ENCODE measurements at regions not wholly inside any gene's neighbourhood (a gene's known extent, or its start where the extent isn't known, plus 50 kb on each side); places are given as distances from the start of the nearest gene placed in this dataset.

GRCh38 chr12:75932241-75932640 is 99.3 kb downstream of the PHLDA1 start:
- Histone ChIP-seq H3K79me2 (replicated peaks; ENCODE audit: insufficient read depth) (no peaks in the 10 kb centered on the region), H3K4me1 (ENCODE audit: insufficient read depth) (peaks cover 24% of the 10 kb centered on the region), H4K20me1 (replicated peaks; ENCODE audit: insufficient read depth) (no peaks in the 10 kb centered on the region), H3K9me2 (ENCODE audit: insufficient read depth) (no peaks in the 10 kb centered on the region; the same call in 1 of the 2 replicates), H3K4me2 (no peak overlapping the region), H3K27ac (ENCODE audit: low read depth) (no peak overlapping the region), H2AFZ (no peak overlapping the region), H3F3A (replicated peaks; ENCODE audit: low read depth) (no peaks in the 10 kb centered on the region), H3K4me3 (no peak overlapping the region), H3K36me3 (ENCODE audit: insufficient read depth) (no peaks in the 10 kb centered on the region; the same call in 1 of the 2 replicates), H3K27me3 (ENCODE audit: insufficient read depth) (peaks cover 4% of the 10 kb centered on the region; the same call in 1 of the 2 replicates)
- Mint-ChIP-seq H3K27ac (no peak overlapping the region), H3K4me1 (peaks cover 6% of the 10 kb centered on the region), H3K4me3 (no peak overlapping the region), H3K27me3 (ENCODE audit: insufficient read depth, low read depth, poor library complexity) (no peaks in the 10 kb centered on the region), H3K9me3 (no peaks in the 10 kb centered on the region), H3K36me3 (ENCODE audit: low read depth) (no peaks in the 10 kb centered on the region)
- ATAC-seq = no peak
- TF ChIP-seq ZNF114 (CRISPR knock-in tag; IDR thresholded peaks at IDR 0.05) (no peak), STAT1 (IDR thresholded peaks at IDR 0.05; ENCODE audit: unreplicated experiment) (no peak), EZH2 (IDR thresholded peaks at IDR 0.05; ENCODE audit: low read depth, unreplicated experiment) (no peak), JUNB (IDR thresholded peaks at IDR 0.05; ENCODE audit: unreplicated experiment) (no peak), CREB1 (CRISPR knock-in tag; IDR thresholded peaks at IDR 0.05; ENCODE audit: low read depth) (no peak), ZNF331 (CRISPR knock-in tag; IDR thresholded peaks at IDR 0.05; ENCODE audit: low read depth) (no peak), POLR2AphosphoS5 (IDR thresholded peaks at IDR 0.05; ENCODE audit: low read depth) (no peak), NANOG (IDR thresholded peaks at IDR 0.05; ENCODE audit: borderline replicate concordance) (no peak), EZH2phosphoT487 (IDR thresholded peaks at IDR 0.05; ENCODE audit: unreplicated experiment) (no peak), ETS1 (IDR thresholded peaks at IDR 0.05) (no peak)
- TF ChIP-seq, protein P1, sequence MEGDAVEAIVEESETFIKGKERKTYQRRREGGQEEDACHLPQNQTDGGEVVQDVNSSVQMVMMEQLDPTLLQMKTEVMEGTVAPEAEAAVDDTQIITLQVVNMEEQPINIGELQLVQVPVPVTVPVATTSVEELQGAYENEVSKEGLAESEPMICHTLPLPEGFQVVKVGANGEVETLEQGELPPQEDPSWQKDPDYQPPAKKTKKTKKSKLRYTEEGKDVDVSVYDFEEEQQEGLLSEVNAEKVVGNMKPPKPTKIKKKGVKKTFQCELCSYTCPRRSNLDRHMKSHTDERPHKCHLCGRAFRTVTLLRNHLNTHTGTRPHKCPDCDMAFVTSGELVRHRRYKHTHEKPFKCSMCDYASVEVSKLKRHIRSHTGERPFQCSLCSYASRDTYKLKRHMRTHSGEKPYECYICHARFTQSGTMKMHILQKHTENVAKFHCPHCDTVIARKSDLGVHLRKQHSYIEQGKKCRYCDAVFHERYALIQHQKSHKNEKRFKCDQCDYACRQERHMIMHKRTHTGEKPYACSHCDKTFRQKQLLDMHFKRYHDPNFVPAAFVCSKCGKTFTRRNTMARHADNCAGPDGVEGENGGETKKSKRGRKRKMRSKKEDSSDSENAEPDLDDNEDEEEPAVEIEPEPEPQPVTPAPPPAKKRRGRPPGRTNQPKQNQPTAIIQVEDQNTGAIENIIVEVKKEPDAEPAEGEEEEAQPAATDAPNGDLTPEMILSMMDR (conservative IDR thresholded peaks at IDR 0.05; ENCODE audit: low read depth in 2 of 2) = no peak
- TF ChIP-seq, protein P2, sequence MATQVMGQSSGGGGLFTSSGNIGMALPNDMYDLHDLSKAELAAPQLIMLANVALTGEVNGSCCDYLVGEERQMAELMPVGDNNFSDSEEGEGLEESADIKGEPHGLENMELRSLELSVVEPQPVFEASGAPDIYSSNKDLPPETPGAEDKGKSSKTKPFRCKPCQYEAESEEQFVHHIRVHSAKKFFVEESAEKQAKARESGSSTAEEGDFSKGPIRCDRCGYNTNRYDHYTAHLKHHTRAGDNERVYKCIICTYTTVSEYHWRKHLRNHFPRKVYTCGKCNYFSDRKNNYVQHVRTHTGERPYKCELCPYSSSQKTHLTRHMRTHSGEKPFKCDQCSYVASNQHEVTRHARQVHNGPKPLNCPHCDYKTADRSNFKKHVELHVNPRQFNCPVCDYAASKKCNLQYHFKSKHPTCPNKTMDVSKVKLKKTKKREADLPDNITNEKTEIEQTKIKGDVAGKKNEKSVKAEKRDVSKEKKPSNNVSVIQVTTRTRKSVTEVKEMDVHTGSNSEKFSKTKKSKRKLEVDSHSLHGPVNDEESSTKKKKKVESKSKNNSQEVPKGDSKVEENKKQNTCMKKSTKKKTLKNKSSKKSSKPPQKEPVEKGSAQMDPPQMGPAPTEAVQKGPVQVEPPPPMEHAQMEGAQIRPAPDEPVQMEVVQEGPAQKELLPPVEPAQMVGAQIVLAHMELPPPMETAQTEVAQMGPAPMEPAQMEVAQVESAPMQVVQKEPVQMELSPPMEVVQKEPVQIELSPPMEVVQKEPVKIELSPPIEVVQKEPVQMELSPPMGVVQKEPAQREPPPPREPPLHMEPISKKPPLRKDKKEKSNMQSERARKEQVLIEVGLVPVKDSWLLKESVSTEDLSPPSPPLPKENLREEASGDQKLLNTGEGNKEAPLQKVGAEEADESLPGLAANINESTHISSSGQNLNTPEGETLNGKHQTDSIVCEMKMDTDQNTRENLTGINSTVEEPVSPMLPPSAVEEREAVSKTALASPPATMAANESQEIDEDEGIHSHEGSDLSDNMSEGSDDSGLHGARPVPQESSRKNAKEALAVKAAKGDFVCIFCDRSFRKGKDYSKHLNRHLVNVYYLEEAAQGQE (IDR thresholded peaks at IDR 0.05; ENCODE audit: unreplicated experiment) = no peak
- TF ChIP-seq, protein P3, sequence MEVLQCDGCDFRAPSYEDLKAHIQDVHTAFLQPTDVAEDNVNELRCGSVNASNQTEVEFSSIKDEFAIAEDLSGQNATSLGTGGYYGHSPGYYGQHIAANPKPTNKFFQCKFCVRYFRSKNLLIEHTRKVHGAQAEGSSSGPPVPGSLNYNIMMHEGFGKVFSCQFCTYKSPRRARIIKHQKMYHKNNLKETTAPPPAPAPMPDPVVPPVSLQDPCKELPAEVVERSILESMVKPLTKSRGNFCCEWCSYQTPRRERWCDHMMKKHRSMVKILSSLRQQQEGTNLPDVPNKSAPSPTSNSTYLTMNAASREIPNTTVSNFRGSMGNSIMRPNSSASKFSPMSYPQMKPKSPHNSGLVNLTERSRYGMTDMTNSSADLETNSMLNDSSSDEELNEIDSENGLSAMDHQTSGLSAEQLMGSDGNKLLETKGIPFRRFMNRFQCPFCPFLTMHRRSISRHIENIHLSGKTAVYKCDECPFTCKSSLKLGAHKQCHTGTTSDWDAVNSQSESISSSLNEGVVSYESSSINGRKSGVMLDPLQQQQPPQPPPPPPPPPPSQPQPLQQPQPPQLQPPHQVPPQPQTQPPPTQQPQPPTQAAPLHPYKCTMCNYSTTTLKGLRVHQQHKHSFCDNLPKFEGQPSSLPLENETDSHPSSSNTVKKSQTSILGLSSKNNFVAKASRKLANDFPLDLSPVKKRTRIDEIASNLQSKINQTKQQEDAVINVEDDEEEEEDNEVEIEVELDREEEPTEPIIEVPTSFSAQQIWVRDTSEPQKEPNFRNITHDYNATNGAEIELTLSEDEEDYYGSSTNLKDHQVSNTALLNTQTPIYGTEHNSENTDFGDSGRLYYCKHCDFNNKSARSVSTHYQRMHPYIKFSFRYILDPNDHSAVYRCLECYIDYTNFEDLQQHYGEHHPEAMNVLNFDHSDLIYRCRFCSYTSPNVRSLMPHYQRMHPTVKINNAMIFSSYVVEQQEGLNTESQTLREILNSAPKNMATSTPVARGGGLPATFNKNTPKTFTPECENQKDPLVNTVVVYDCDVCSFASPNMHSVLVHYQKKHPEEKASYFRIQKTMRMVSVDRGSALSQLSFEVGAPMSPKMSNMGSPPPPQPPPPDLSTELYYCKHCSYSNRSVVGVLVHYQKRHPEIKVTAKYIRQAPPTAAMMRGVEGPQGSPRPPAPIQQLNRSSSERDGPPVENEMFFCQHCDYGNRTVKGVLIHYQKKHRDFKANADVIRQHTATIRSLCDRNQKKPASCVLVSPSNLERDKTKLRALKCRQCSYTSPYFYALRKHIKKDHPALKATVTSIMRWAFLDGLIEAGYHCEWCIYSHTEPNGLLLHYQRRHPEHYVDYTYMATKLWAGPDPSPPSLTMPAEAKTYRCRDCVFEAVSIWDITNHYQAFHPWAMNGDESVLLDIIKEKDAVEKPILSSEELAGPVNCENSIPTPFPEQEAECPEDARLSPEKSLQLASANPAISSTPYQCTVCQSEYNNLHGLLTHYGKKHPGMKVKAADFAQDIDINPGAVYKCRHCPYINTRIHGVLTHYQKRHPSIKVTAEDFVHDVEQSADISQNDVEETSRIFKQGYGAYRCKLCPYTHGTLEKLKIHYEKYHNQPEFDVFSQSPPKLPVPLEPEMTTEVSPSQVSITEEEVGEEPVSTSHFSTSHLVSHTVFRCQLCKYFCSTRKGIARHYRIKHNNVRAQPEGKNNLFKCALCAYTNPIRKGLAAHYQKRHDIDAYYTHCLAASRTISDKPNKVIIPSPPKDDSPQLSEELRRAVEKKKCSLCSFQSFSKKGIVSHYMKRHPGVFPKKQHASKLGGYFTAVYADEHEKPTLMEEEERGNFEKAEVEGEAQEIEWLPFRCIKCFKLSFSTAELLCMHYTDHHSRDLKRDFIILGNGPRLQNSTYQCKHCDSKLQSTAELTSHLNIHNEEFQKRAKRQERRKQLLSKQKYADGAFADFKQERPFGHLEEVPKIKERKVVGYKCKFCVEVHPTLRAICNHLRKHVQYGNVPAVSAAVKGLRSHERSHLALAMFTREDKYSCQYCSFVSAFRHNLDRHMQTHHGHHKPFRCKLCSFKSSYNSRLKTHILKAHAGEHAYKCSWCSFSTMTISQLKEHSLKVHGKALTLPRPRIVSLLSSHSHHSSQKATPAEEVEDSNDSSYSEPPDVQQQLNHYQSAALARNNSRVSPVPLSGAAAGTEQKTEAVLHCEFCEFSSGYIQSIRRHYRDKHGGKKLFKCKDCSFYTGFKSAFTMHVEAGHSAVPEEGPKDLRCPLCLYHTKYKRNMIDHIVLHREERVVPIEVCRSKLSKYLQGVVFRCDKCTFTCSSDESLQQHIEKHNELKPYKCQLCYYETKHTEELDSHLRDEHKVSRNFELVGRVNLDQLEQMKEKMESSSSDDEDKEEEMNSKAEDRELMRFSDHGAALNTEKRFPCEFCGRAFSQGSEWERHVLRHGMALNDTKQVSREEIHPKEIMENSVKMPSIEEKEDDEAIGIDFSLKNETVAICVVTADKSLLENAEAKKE (CRISPR knock-in tag; IDR thresholded peaks at IDR 0.05) = no peak
- DNase-seq (ENCODE audit: low spot score) = no peak

All from GM23338 (cell line).